IMR-90 (cell line): ENCODE measurements at regions not wholly inside any gene's neighbourhood (a gene's known extent, or its start where the extent isn't known, plus 50 kb on each side); places are given as distances from the start of the nearest gene placed in this dataset.

ENCODE experiments used
- ATAC-seq: fragments of 200-7000 bp; cut with Tn5 transposase; 2 replicates; pipeline ENCODE4 v1.9.1; 2020; ENCODE audit warnings: low read depth, mild to moderate bottlenecking, moderate library complexity
- BruUV-seq: library from RNA; stranded (reverse); fragments of 400-500 nt; replicated peaks from 2 replicates; lab custom pipeline; 2021; lab: Mats Ljungman, UMichigan
- CTCF ChIA-PET: fragments of 300-600 bp; formaldehyde crosslinking; extraction: SDS; loops from one replicate; lab custom pipeline; 2021; ENCODE audit warnings: antibody characterized with exemption; lab: Yijun Ruan, JAX
- POLR2A ChIA-PET: fragments of 300-600 bp; sonication (Branson Sonifier 250); formaldehyde crosslinking; loops from one replicate; lab custom pipeline; 2022; ENCODE audit warnings: antibody characterized with exemption; ENCODE audit not compliant: unreplicated experiment; lab: Charles Lee
- DNase-seq: peaks from one replicate; pipeline ENCODE4 v3.0.0; 2013
- H2AFZ ChIP-seq: replicated peaks from 2 replicates; pipeline ENCODE3; 2013; ENCODE audit warnings: low read length, mild to moderate bottlenecking; ENCODE audit not compliant: poor library complexity
- H2AK5ac ChIP-seq: 2 replicates; pipeline ENCODE4 v1.6.1; 2013; ENCODE audit warnings: low read depth, low read length, inconsistent platforms
- H2AK9ac ChIP-seq: replicated peaks from 2 replicates; pipeline ENCODE3; 2013; ENCODE audit warnings: mild to moderate bottlenecking, low read depth, low read length, moderate library complexity; ENCODE audit not compliant: poor library complexity
- H2BK120ac ChIP-seq: 2 replicates; pipeline ENCODE4 v1.6.1; 2013; ENCODE audit warnings: low read depth, low read length, inconsistent platforms
- H2BK15ac ChIP-seq: 3 replicates; pipeline ENCODE4 v1.6.1; 2013; ENCODE audit warnings: low read depth, low read length, inconsistent platforms
- H2BK20ac ChIP-seq: 2 replicates; pipeline ENCODE4 v1.6.1; 2013; ENCODE audit warnings: low read depth, mild to moderate bottlenecking, inconsistent platforms, low read length, moderate library complexity
- H2BK5ac ChIP-seq: 2 replicates; pipeline ENCODE4 v1.6.1; 2013; ENCODE audit warnings: mild to moderate bottlenecking, low read depth, low read length, inconsistent platforms; ENCODE audit not compliant: poor library complexity, severe bottlenecking
- H3K14ac ChIP-seq: replicated peaks from 2 replicates; pipeline ENCODE4 v1.6.1; 2013; ENCODE audit warnings: low read depth, low read length, inconsistent platforms
- H3K18ac ChIP-seq: 2 replicates; pipeline ENCODE4 v1.6.1; 2013; ENCODE audit warnings: low read depth, low read length, control low read depth
- H3K23ac ChIP-seq: 2 replicates; pipeline ENCODE4 v1.6.1; 2013; ENCODE audit warnings: low read depth, low read length, inconsistent platforms
- H3K27ac ChIP-seq: 2 replicates; pipeline ENCODE4 v1.5.1; 2013; ENCODE audit warnings: mild to moderate bottlenecking, control low read depth, low read length; ENCODE audit not compliant: insufficient read depth
- H3K27me3 ChIP-seq: 2 replicates; pipeline ENCODE4 v1.6.1; 2013; ENCODE audit warnings: low read length; ENCODE audit not compliant: control insufficient read depth, insufficient read depth
- H3K36me3 ChIP-seq: 2 replicates; pipeline ENCODE4 v1.6.1; 2013; ENCODE audit warnings: low read length, mixed read lengths; ENCODE audit not compliant: control insufficient read depth, insufficient read depth
- H3K4ac ChIP-seq: 2 replicates; pipeline ENCODE4 v1.6.1; 2013; ENCODE audit warnings: low read depth, low read length, inconsistent platforms
- H3K4me1 ChIP-seq: 2 replicates; pipeline ENCODE4 v1.6.1; 2013; ENCODE audit warnings: low read length, mixed read lengths; ENCODE audit not compliant: control insufficient read depth, insufficient read depth
- H3K4me2 ChIP-seq: 2 replicates; pipeline ENCODE4 v1.6.1; 2013; ENCODE audit warnings: low read depth, mild to moderate bottlenecking, control low read depth, low read length, moderate library complexity
- H3K4me3 ChIP-seq: 2 replicates; pipeline ENCODE4 v1.5.1; 2013; ENCODE audit warnings: low read depth, mild to moderate bottlenecking, control low read depth, low read length, moderate library complexity; ENCODE audit not compliant: insufficient read depth
- H3K56ac ChIP-seq: 2 replicates; pipeline ENCODE4 v1.6.1; 2013; ENCODE audit warnings: low read length, inconsistent platforms; ENCODE audit not compliant: insufficient read depth; ENCODE audit errors: extremely low read depth
- H3K79me1 ChIP-seq, 2 experiments: 2 replicates each; pipeline ENCODE4 v1.6.1; 2013; ENCODE audit warnings: low read length in 2 of 2, inconsistent platforms in 1 of 2, low read depth in 1 of 2
- H3K9ac ChIP-seq: 2 replicates; pipeline ENCODE4 v1.6.1; 2013; ENCODE audit warnings: low read depth, low read length, control low read depth
- H3K9me1 ChIP-seq: 2 replicates; pipeline ENCODE4 v1.6.1; 2013; ENCODE audit warnings: low read length, inconsistent platforms; ENCODE audit not compliant: insufficient read depth
- H3K9me3 ChIP-seq: 2 replicates; pipeline ENCODE4 v1.6.1; 2013; ENCODE audit warnings: low read length; ENCODE audit not compliant: control insufficient read depth, insufficient read depth
- H4K20me1 ChIP-seq: 2 replicates; pipeline ENCODE4 v1.6.1; 2013; ENCODE audit warnings: low read length, inconsistent platforms; ENCODE audit not compliant: insufficient read depth
- H4K5ac ChIP-seq: 2 replicates; pipeline ENCODE4 v1.6.1; 2013; ENCODE audit warnings: mild to moderate bottlenecking, low read depth, low read length, control low read depth
- H4K8ac ChIP-seq, 2 experiments: 2 replicates each; pipeline ENCODE4 v1.6.1; 2013; ENCODE audit warnings: low read depth in 2 of 2, low read length in 2 of 2, control low read depth in 1 of 2, inconsistent platforms in 1 of 2
- H4K91ac ChIP-seq: 2 replicates; pipeline ENCODE4 v1.6.1; 2013; ENCODE audit warnings: low read depth, low read length, inconsistent platforms; ENCODE audit not compliant: insufficient read depth
- BHLHE40 ChIP-seq: fragments of 150-350 bp; IDR thresholded peaks from 2 replicates; pipeline ENCODE4 v1.6.1; 2016; ENCODE audit warnings: mild to moderate bottlenecking, low read depth, low read length
- CTCF ChIP-seq: conservative IDR thresholded peaks from 2 replicates; pipeline ENCODE4 v1.5.1; 2012; ENCODE audit warnings: mild to moderate bottlenecking, low read depth, low read length, improper control_type of control experiment
- MAFK ChIP-seq: IDR thresholded peaks from 2 replicates; pipeline ENCODE4 v1.6.1; 2012; ENCODE audit warnings: low read depth, low read length, improper control_type of control experiment
- POLR2A ChIP-seq: IDR thresholded peaks from 2 replicates; pipeline ENCODE4 v1.6.1; 2012; ENCODE audit warnings: mild to moderate bottlenecking, low read depth, low read length
- USF2 ChIP-seq: fragments of 150-350 bp; IDR thresholded peaks from 2 replicates; pipeline ENCODE4 v1.6.1; 2017; ENCODE audit warnings: mild to moderate bottlenecking, antibody characterized with exemption, low read length, low read depth
- dilution Hi-C: fragments of 300-500 bp; cut with HindIII; formaldehyde crosslinking; loops from one replicate; pipeline ENCODE4 v1.14.3; 2018; ENCODE audit warnings: low sequenced_read_pairs; ENCODE audit not compliant: unreplicated experiment
- in situ Hi-C: fragments of 300-500 bp; cut with MboI; formaldehyde crosslinking; loops from 3 replicates; pipeline ENCODE4 v1.14.3; 2019; ENCODE audit warnings: low sequenced_read_pairs, inconsistent platforms, mixed read lengths
- intact Hi-C: fragments of 100-400 bp; cut with micrococcal nuclease; formaldehyde crosslinking; loops from 2 replicates; pipeline ENCODE4 v1.10.0; 2022
- TF ChIP-seq, protein P1 (sequence below): fragments of 150-350 bp; IDR thresholded peaks from 2 replicates; pipeline ENCODE4 v1.6.1; 2016; ENCODE audit warnings: low read depth, mild to moderate bottlenecking, low read length, moderate library complexity, borderline replicate concordance

- no peak overlapping the region for H3K4me2 ChIP-seq
- H4K8ac ChIP-seq = no peak overlapping the region
- H3K9me1 ChIP-seq = no peaks in the 10 kb centered on the region
- H4K5ac ChIP-seq = no peak overlapping the region
- H4K91ac ChIP-seq = no peak overlapping the region
- no peaks in the 10 kb centered on the region for H3K36me3 ChIP-seq
- H4K20me1 ChIP-seq = no peaks in the 10 kb centered on the region
- H3K9ac ChIP-seq = no peak overlapping the region
- no TSS peak for BruUV-seq
- H3K4me1 ChIP-seq = no peaks in the 10 kb centered on the region
- H3K4ac ChIP-seq = no peak overlapping the region
- no peak overlapping the region for H3K23ac ChIP-seq
- no peak overlapping the region for H3K18ac ChIP-seq
- no peak overlapping the region for H2BK5ac ChIP-seq
- no peak overlapping the region for H2BK120ac ChIP-seq
- H3K27ac ChIP-seq = no peak overlapping the region
- DNase-seq (no peak), ATAC-seq (no peak)
- no peak overlapping the region for H2AFZ ChIP-seq
- H3K79me1 ChIP-seq = no peaks in the 10 kb centered on the region
- H3K56ac ChIP-seq = no peak overlapping the region
- ChIA-PET POLR2A (no interaction called here), CTCF (no interaction called here)
- intact Hi-C loops = loop anchor here (1.0 kb wide), 1 partner anchor 25 kb away; no protein-coding TSS in a partner anchor
- no peaks in the 10 kb centered on the region for H3K27me3 ChIP-seq
- dilution Hi-C loops = no loop called here
- in situ Hi-C loops = no loop called here
- H2AK5ac ChIP-seq = no peak overlapping the region
- H3K4me3 ChIP-seq = no peak overlapping the region
- no peak overlapping the region for H2AK9ac ChIP-seq
- H3K14ac ChIP-seq = no peak overlapping the region
- TF ChIP-seq, protein P1, sequence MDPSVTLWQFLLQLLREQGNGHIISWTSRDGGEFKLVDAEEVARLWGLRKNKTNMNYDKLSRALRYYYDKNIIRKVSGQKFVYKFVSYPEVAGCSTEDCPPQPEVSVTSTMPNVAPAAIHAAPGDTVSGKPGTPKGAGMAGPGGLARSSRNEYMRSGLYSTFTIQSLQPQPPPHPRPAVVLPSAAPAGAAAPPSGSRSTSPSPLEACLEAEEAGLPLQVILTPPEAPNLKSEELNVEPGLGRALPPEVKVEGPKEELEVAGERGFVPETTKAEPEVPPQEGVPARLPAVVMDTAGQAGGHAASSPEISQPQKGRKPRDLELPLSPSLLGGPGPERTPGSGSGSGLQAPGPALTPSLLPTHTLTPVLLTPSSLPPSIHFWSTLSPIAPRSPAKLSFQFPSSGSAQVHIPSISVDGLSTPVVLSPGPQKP = no peak
- TF ChIP-seq USF2 = no peak
- no peak for TF ChIP-seq CTCF
- no peak for TF ChIP-seq MAFK
- TF ChIP-seq POLR2A = no peak
- TF ChIP-seq BHLHE40 = no peak
- peaks cover 9% of the 10 kb centered on the region for H3K9me3 ChIP-seq
- no peak overlapping the region for H2BK15ac ChIP-seq
- no peak overlapping the region for H2BK20ac ChIP-seq
These were observed 250.8 kb upstream of the ST6GAL2 start for GRCh38 chr2:107136733-107137132.
